K562 (cell line): ENCODE measurements at regions not wholly inside any gene's neighbourhood (a gene's known extent, or its start where the extent isn't known, plus 50 kb on each side); places are given as distances from the start of the nearest gene placed in this dataset.

Experiments used
- ARID1B ChIP-seq: fragments of 450-650 bp; IDR thresholded peaks from 2 replicates; pipeline ENCODE4 v1.6.1; 2016; ENCODE audit warnings: antibody characterized with exemption, mild to moderate bottlenecking, inconsistent platforms
- BACH1 ChIP-seq: fragments of 200-800 bp; sonication (Bioruptor generic); IDR thresholded peaks from 2 replicates; pipeline ENCODE4 v1.6.1; 2016; ENCODE audit warnings: missing genetic modification characterization, missing compliant biosample characterization
- C11orf30 ChIP-seq: fragments of 450-650 bp; IDR thresholded peaks from 2 replicates; pipeline ENCODE4 v1.6.1; 2016; ENCODE audit warnings: low read depth, mild to moderate bottlenecking
- CBFA2T3 ChIP-seq: fragments of 450-650 bp; IDR thresholded peaks from 2 replicates; pipeline ENCODE4 v1.6.1; 2017
- CTBP1 ChIP-seq: fragments of 450-650 bp; IDR thresholded peaks from 2 replicates; pipeline ENCODE4 v1.6.1; 2016; ENCODE audit warnings: borderline replicate concordance
- DACH1 ChIP-seq: fragments of 450-650 bp; IDR thresholded peaks from 2 replicates; pipeline ENCODE4 v1.6.1; 2018; ENCODE audit not compliant: partially characterized antibody
- HEY1 ChIP-seq: fragments of 250-450 bp; sonication (Bioruptor Pico); IDR thresholded peaks from 2 replicates; pipeline ENCODE4 v1.5.0; 2020; ENCODE audit warnings: mild to moderate bottlenecking, moderate library complexity, borderline replicate concordance
- MAFF ChIP-seq: IDR thresholded peaks from 2 replicates; pipeline ENCODE4 v1.6.1; 2012; ENCODE audit warnings: low read length, improper control_type of control experiment
- MAFG ChIP-seq: fragments of 450-650 bp; conservative IDR thresholded peaks from 2 replicates; pipeline ENCODE4 v1.6.1; 2016; ENCODE audit warnings: missing genetic modification characterization, missing compliant biosample characterization
- MLX ChIP-seq, 2 experiments: fragments of 450-650 bp in 1 of 2; sonication (generic) in 1 of 2; formaldehyde crosslinking; conservative IDR thresholded peaks; 2 replicates each; pipeline versions ENCODE4 v1.4.0 to v1.8.1; 2020 to 2022; ENCODE audit warnings: mild to moderate bottlenecking in 1 of 2, missing genetic modification reagents in 1 of 2
- RBM39 ChIP-seq: fragments of 200-400 bp; formaldehyde crosslinking; optimal IDR thresholded peaks from 2 replicates; pipeline ENCODE3; 2018; ENCODE audit warnings: low read depth, low read length
- SAFB ChIP-seq: fragments of 200-400 bp; formaldehyde crosslinking; IDR thresholded peaks from 2 replicates; pipeline ENCODE4 v1.6.1; 2017; ENCODE audit warnings: low read depth, low read length, borderline replicate concordance
- SMARCA4 ChIP-seq: fragments of 450-650 bp; IDR thresholded peaks from 2 replicates; pipeline ENCODE4 v1.6.1; 2016
- SMC3 ChIP-seq: conservative IDR thresholded peaks from 2 replicates; pipeline ENCODE4 v1.6.1; 2011; ENCODE audit warnings: low read depth, low read length, improper control_type of control experiment; ENCODE audit not compliant: insufficient read depth
- SPI1 ChIP-seq: IDR thresholded peaks from 2 replicates; pipeline ENCODE4 v1.6.1; 2011; ENCODE audit warnings: low read depth, low read length, control low read depth, borderline replicate concordance
- TCF7 ChIP-seq: sonication (generic); IDR thresholded peaks from 2 replicates; pipeline ENCODE4 v1.6.1; 2016; ENCODE audit warnings: antibody characterized with exemption, borderline replicate concordance
- TFAP4 ChIP-seq: sonication (generic); formaldehyde crosslinking; IDR thresholded peaks from 2 replicates; pipeline ENCODE4 v1.8.0; 2022; ENCODE audit warnings: missing genetic modification reagents, mild to moderate bottlenecking, moderate library complexity, borderline replicate concordance
- UBTF ChIP-seq, 2 experiments: IDR thresholded peaks; 2 replicates each; pipeline ENCODE4 v1.6.1; 2012; ENCODE audit warnings: improper control_type of control experiment in 2 of 2, low read depth in 2 of 2, low read length in 2 of 2, borderline replicate concordance in 1 of 2
- YY1 ChIP-seq, 3 experiments: IDR thresholded peaks; 2 replicates each; pipeline ENCODE4 v1.6.1; 2011; ENCODE audit warnings: low read length in 2 of 3, mild to moderate bottlenecking in 2 of 3, moderate library complexity in 2 of 3, borderline replicate concordance in 1 of 3, control low read depth in 1 of 3, low read depth in 1 of 3; ENCODE audit not compliant: insufficient read depth in 3 of 3, insufficient replicate concordance in 2 of 3, control insufficient read depth in 1 of 3, insufficient read length in 1 of 3; ENCODE audit errors: extremely low read depth in 1 of 3
- ZBTB1 ChIP-seq: sonication (generic); formaldehyde crosslinking; IDR thresholded peaks from 2 replicates; pipeline ENCODE4 v1.8.1; 2023; ENCODE audit warnings: missing genetic modification reagents, low read depth, mild to moderate bottlenecking, borderline replicate concordance
- ZC3H11A ChIP-seq: IDR thresholded peaks from 2 replicates; pipeline ENCODE4 v1.6.1; 2012; ENCODE audit warnings: low read depth, low read length, improper control_type of control experiment
- ZNF740 ChIP-seq, 3 experiments: fragments of 200-800 bp in 1 of 3; sonication (Bioruptor generic) in 1 of 3; sonication (generic) in 1 of 3; formaldehyde crosslinking in 1 of 3; IDR thresholded peaks; 2 replicates each; pipeline versions ENCODE4 v1.6.1 to v1.8.0; 2016 to 2022; ENCODE audit warnings: mild to moderate bottlenecking in 2 of 3, missing compliant biosample characterization in 2 of 3, missing genetic modification characterization in 2 of 3, missing genetic modification reagents in 1 of 3

- TF ChIP-seq ZC3H11A, result no peak
- TF ChIP-seq YY1 (IDR thresholded peaks at IDR 0.05; ENCODE audit: borderline replicate concordance in 1 of 3, control insufficient read depth in 1 of 3, extremely low read depth in 1 of 3, insufficient read depth in 3 of 3, insufficient read length in 1 of 3, insufficient replicate concordance in 2 of 3, low read depth in 1 of 3, low read length in 2 of 3), result peak in 1 of 3 experiments; percentile 38
- TF ChIP-seq ARID1B, result peak; percentile 39; the same call in 1 of the 2 replicates
- TF ChIP-seq CTBP1, result peak; percentile 24; the same call in 1 of the 2 replicates
- TF ChIP-seq MAFF, result no peak; the same call in 1 of the 2 replicates
- TF ChIP-seq BACH1 (tag), result peak; percentile 52; the same call in 1 of the 2 replicates
- TF ChIP-seq DACH1, result peak; percentile 64
- TF ChIP-seq HEY1 (CRISPR knock-in tag), result no peak
- TF ChIP-seq TCF7, result no peak
- TF ChIP-seq SMC3, result 0 out of 2 replicates have a peak, but pooled peaks have one; percentile 25
- TF ChIP-seq SMARCA4, result 0 out of 2 replicates have a peak, but pooled peaks have one; percentile 35
- no peak for TF ChIP-seq SAFB
- no peak for TF ChIP-seq RBM39
- TF ChIP-seq MAFG (tag), result peak; percentile 88
- peak; percentile 50; the same call in 1 of the 2 replicates for TF ChIP-seq SPI1
- no peak for TF ChIP-seq MLX (CRISPR knock-in tag; conservative IDR thresholded peaks at IDR 0.05)
- no peak for TF ChIP-seq UBTF (IDR thresholded peaks at IDR 0.05; ENCODE audit: borderline replicate concordance in 1 of 2, low read depth in 2 of 2, low read length in 2 of 2)
- TF ChIP-seq TFAP4, result peak; percentile 91
- TF ChIP-seq ZBTB1 (CRISPR knock-in tag), result no peak
- TF ChIP-seq ZNF740 (CRISPR knock-in tag; IDR thresholded peaks at IDR 0.05), result peak; percentile 84; the same call in 1 of the 2 replicates
- peak in 1 of 2 experiments; percentile 61; a peak in 1 of 4 replicates for TF ChIP-seq ZNF740 (tag; IDR thresholded peaks at IDR 0.05)
- peak; percentile 88 for TF ChIP-seq C11orf30
- no peak for TF ChIP-seq CBFA2T3
Observed at GRCh38 chr2:167844714-167845530, 402.5 kb downstream of the STK39 start (continued).
